Renal pelvis (tissue), 1 donor: ENCODE measurements at regions not wholly inside any gene's neighbourhood (a gene's known extent, or its start where the extent isn't known, plus 50 kb on each side); places are given as distances from the start of the nearest gene placed in this dataset.
"Not testable (repeated sequence)": the region's sequence is repeated elsewhere in the genome, so short reads cannot be mapped to it uniquely, and the experiment has no call there.

Experiments
- DNase-seq: peaks from one replicate; pipeline ENCODE4 v3.0.0-alpha.2; 2013

- DNase-seq = no peak
Observed at GRCh38 chr10:129041916-129042315, 425.1 kb upstream of the MGMT start.

GRCh38 chr10:129042776-129043595, 424.1 kb upstream of the MGMT start:
- DNase-seq = no peak

- DNase-seq = no peak
Observed at GRCh38 chr10:129043691-129044090, 423.4 kb upstream of the MGMT start.

- DNase-seq = no peak
Observed at GRCh38 chr10:129045599-129045998, 421.4 kb upstream of the MGMT start.

GRCh38 chr10:129046065-129046681, 420.9 kb upstream of the MGMT start:
- DNase-seq = peak; percentile 65

- DNase-seq = no peak
Observed at GRCh38 chr10:129046962-129047361, 420.1 kb upstream of the MGMT start.

GRCh38 chr10:129047600-129047999, 419.4 kb upstream of the MGMT start:
- no peak for DNase-seq

GRCh38 chr10:129048513-129048912, 418.5 kb upstream of the MGMT start:
- DNase-seq = no peak

GRCh38 chr10:129049501-129049900, 417.5 kb upstream of the MGMT start:
- no peak for DNase-seq

- DNase-seq = no peak
Observed at GRCh38 chr10:129055225-129055624, 411.8 kb upstream of the MGMT start.

GRCh38 chr10:129055986-129056385, 411.1 kb upstream of the MGMT start:
- peak; percentile 76 for DNase-seq

- DNase-seq = no peak
Observed at GRCh38 chr10:129056734-129057689, 410.0 kb upstream of the MGMT start.

GRCh38 chr10:129057856-129058663, 409.0 kb upstream of the MGMT start:
- DNase-seq = no peak

GRCh38 chr10:129058664-129059155, 408.3 kb upstream of the MGMT start:
- no peak for DNase-seq

GRCh38 chr10:129059977-129060376, 407.1 kb upstream of the MGMT start:
- DNase-seq = no peak

GRCh38 chr10:129063212-129063611, 403.8 kb upstream of the MGMT start:
- DNase-seq = no peak

- no peak for DNase-seq
Observed at GRCh38 chr10:129063877-129064276, 403.2 kb upstream of the MGMT start.

- DNase-seq = not testable (repeated sequence)
Observed at GRCh38 chr10:129066529-129066928, 400.5 kb upstream of the MGMT start.

GRCh38 chr10:129071411-129071810, 395.6 kb upstream of the MGMT start:
- not testable (repeated sequence) for DNase-seq

GRCh38 chr10:129074939-129075338, 392.1 kb upstream of the MGMT start:
- no peak for DNase-seq

GRCh38 chr10:129075508-129075907, 391.5 kb upstream of the MGMT start:
- DNase-seq = no peak
